SW480 (cell line): ENCODE measurements at regions not wholly inside any gene's neighbourhood (a gene's known extent, or its start where the extent isn't known, plus 50 kb on each side); places are given as distances from the start of the nearest gene placed in this dataset.
"Not testable (repeated sequence)": the region's sequence is repeated elsewhere in the genome, so short reads cannot be mapped to it uniquely, and the experiment has no call there.

ENCODE experiments used
- DNase-seq: peaks from one replicate; pipeline ENCODE4 v3.0.0-alpha.2; 2016; ENCODE audit warnings: low spot score

GRCh38 chr3:177902876-177903275 is 633.4 kb upstream of the KCNMB2 start:
- DNase-seq: no peak

- DNase-seq: no peak
Observed at GRCh38 chr3:177904621-177905020, 631.6 kb upstream of the KCNMB2 start.

- DNase-seq: no peak
Observed at GRCh38 chr3:177905173-177906125, 630.8 kb upstream of the KCNMB2 start.

GRCh38 chr3:177906126-177906511 is 630.1 kb upstream of the KCNMB2 start:
- no peak for DNase-seq

- DNase-seq: no peak
Observed at GRCh38 chr3:177906578-177907229, 629.5 kb upstream of the KCNMB2 start.

GRCh38 chr3:177909530-177909929 is 626.7 kb upstream of the KCNMB2 start:
- not testable (repeated sequence) for DNase-seq

- DNase-seq: no peak
Observed at GRCh38 chr3:177914224-177914623, 622.0 kb upstream of the KCNMB2 start.

GRCh38 chr3:177916461-177916860 is 619.8 kb upstream of the KCNMB2 start:
- DNase-seq: no peak

GRCh38 chr3:177917234-177917861 is 618.9 kb upstream of the KCNMB2 start:
- no peak for DNase-seq

GRCh38 chr3:177921153-177921552 is 615.1 kb upstream of the KCNMB2 start:
- no peak for DNase-seq

- DNase-seq: no peak
Observed at GRCh38 chr3:177924261-177924660, 612.0 kb upstream of the KCNMB2 start.

- DNase-seq: peak; percentile 77
Observed at GRCh38 chr3:177928172-177928873, 607.9 kb upstream of the KCNMB2 start.

- no peak for DNase-seq
Observed at GRCh38 chr3:177929310-177929709, 606.9 kb upstream of the KCNMB2 start.

- no peak for DNase-seq
Observed at GRCh38 chr3:177930771-177931170, 605.5 kb upstream of the KCNMB2 start.

GRCh38 chr3:177931346-177931745 is 604.9 kb upstream of the KCNMB2 start:
- no peak for DNase-seq

- no peak for DNase-seq
Observed at GRCh38 chr3:177932346-177932745, 603.9 kb upstream of the KCNMB2 start.

GRCh38 chr3:177932750-177933660 is 603.2 kb upstream of the KCNMB2 start:
- no peak for DNase-seq

GRCh38 chr3:177934001-177934891 is 602.0 kb upstream of the KCNMB2 start:
- DNase-seq: no peak

- no peak for DNase-seq
Observed at GRCh38 chr3:177935047-177935446, 601.2 kb upstream of the KCNMB2 start.

- DNase-seq: no peak
Observed at GRCh38 chr3:177936721-177937120, 599.5 kb upstream of the KCNMB2 start.
